LHCN-M2 (cell line): ENCODE measurements at regions not wholly inside any gene's neighbourhood (a gene's known extent, or its start where the extent isn't known, plus 50 kb on each side); places are given as distances from the start of the nearest gene placed in this dataset.

Experiments used
- DNase-seq: peaks from one replicate; pipeline ENCODE4 v3.0.0-alpha.2; 2012; ENCODE audit warnings: low read depth

DNA sequence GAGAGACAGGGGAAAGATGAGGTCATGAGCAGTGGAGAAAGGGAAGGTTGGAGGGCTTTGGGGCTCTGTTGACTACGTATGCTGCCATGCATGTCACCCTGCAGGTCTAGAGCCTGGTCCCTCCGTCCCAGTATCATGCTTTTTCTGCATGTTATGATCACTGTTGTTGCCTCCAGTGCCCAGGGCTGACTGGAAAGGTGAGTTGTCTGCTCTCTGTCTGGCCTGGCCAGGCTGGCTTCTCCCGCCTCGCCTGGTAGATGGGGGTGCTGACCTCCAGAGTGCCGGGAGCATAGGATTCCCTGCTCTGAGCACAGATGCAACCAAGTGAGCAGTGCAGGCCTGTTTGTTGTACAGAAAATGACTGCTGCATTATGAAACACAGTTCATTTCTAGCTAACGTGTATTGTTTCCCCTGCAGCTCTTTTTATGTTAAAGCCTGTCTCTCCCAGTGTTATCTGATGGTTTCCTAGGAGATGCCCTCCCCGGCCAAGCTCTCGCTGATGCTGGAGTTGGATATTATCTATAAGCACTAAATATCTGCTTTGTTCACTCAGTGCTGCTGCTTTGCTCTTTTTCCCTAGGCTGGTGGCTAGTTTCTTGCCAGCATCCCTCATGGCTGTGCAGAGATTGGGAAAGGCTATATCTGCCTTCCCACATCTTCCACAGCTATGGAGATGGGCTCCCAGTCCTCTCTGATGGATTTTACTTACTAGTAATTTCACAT lies 158.2 kb downstream of the TDRD15 start:
- no peak for DNase-seq

DNA sequence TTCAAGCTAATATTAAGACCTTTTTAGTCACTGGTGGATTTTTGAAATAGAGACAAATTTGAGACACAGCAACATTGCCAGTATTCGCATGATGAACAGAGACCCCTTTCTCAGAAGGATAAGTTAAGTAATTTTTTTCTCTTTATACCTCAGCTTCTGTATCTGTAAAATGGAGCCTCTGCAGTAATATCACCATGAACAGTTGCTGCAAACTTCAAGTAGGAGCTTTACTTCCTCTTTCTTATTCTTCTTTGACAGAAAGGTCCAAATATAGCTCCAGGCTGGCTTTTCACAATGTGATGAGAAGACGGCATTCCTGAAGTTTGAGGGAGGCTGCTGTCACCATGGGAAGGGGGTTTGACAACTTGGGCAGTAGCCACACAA lies 158.7 kb downstream of the TDRD15 start:
- DNase-seq = no peak

DNA sequence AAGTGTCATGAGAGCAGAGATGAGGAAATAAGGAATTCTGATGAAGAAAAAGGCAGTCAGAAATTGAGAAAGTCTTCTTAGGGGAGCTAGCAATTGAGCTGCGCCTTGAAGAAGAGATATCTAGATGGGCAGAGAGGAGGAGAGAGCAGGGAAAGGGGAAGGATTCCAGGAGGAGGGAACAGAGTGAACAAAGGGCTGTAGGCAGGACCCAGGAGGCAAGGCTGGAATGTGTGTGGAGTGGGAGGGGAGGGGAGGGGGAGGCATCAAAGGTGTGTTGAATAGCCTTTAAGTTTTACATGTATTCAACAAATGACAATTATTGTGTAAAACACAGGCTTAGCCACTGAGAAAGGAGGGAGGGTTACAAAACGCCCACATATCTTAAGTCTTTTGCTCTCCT lies 164.5 kb downstream of the TDRD15 start:
- DNase-seq = no peak

DNA sequence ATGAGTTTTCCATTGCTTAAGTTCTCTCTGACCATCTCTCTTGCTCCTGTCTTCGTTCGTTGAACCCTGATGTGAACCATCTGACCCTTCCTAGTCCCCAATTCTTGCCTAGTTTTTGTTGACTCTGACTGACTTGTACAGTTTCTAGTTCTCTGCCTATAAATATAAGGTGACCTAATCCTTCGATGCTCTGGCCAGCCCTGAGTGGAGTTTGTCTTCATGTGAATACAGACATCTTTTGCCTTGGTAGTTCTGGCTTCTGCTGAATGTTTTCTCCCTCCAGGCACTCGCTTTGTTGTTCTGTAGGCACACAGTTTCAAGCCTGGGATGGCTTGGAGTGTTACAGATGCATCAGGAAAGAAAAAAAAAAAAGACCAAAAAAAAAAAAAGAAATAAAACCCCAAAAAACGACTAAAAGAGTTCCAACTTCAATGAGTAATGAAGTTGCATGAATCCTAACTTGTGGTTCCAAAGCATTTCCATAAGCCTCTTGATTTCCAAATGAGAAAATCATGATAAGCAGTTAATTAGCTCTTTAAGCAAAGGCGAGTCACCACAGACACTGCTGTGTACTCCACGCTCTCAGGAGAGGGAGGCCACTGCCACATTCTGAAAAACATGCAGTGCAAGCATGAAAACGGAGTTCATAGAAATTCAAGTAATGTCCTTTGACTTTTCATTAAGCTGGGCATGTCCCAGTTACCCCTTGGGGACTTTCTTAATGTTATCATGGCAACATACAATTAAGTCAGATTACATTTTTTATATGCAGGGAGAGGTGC lies 165.2 kb downstream of the TDRD15 start:
- DNase-seq = no peak

DNA sequence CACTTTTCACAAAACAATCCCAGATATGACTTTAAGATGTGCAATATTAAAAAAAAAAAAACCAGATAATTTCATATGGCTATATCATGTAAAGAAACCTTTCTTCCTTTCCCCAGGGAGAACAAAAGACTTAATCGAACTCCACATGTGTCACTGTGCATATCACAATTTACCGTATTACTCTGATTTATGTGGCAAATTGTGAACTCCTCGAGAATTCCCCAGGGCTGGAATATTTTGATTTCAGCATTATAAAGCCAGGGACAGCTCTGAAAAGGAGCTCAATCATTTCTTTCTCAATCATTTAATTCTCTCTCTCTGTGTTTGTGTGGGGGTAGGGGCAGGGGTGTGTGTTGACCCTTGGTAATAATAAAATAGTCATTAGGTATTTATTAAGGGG lies 165.8 kb downstream of the TDRD15 start:
- DNase-seq = no peak

DNA sequence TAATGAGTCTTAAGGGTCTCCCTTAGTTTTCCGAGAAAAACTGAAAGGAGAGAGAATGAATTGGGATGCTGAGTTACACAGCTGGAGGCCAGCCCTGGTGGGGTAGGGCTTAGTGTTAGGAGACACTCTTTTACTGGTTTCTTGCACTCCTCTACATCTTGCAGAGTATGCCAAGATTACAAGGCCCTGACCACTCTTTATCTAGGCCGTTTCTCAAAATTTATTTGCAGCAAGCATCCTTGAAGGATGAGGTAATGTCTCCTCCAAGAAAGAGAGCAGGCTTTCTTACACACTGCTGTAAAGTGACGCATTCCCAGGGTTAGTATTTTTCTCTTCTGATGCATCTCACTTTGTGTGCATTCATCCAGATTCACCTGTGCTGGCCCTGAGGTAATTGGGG lies 166.2 kb downstream of the TDRD15 start:
- no peak for DNase-seq

DNA sequence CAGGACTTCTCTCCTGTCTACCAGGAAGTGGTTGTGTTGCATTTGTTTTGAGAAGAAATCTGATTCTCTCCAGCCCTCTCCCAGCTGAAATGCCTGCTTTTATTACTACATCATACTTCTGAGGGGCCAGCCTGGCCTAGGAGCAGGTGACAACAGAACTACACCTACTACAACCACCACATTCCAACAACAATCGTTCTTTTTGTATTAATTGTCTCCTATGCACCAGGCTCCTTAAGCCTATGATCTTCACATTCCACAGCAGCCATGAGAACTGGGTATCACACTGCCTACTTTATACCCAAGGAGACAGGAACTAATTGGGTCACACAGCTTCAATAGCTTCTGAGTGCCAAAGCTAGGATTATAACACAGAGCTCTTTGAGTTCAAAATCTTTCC lies 167.7 kb downstream of the TDRD15 start:
- no peak for DNase-seq

DNA sequence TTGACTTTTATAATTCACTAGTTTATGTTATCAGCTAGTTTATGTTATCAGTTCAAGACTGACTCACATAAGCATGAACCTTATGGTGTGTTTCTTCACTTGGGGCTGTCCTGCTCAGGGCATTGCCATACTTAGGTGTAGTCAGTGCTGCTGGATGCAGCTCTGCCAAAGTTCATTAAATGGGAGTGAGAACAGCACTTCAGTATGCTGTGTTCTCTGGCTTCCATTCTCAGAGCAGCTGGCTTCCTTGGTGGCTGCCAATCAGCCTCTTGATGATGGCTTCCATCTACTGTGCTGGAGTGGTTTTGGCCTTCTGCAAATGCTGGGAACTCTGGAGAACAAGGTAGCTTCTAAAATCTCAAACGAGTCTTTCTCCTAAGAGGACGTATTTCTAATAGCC lies 170.7 kb downstream of the TDRD15 start:
- DNase-seq = no peak

DNA sequence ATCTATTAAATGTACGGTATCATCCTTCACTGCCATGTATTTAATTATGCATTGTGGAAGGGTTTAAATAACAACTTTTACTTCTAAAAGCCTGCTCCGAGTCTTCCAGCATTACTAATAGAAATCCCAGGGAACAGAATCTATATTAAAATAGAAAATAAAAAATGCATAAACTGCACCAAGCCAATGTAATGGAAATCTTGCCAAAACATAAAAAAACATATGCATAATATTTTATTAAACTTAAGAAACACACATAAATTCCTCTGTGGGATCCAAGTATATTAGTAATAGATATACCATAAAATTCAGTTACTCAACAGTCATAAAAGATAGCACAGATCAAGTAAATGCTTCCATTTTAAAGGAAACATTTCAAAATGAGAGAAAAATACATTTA lies 175.6 kb downstream of the TDRD15 start:
- DNase-seq = no peak

DNA sequence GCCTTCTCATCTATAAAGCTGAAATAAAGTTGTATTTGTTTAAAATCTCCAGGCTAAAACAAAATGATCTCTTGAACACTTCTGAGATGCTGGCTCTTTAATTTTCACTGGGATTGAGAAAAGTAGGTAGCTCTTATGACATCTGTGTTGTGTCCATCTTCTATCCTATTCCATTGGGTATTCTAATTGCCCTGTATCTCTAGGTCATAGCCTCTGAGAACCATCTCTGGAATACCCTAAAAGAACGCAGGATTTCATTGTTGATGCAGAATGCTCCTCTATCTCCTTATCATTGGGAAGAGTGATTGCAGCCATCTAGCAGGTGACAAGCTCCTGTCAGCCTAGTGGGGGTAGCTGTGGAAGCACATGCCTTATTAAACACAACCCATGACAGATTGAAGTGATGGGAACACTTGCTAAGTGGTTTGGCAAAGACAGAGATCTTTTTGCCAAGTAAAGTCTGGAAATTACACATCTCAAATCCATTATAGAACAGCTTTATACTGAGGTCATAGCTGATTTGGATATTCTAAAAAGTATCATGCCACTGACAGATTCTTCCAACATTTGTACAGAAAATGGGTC lies 178.2 kb downstream of the TDRD15 start:
- no peak for DNase-seq

DNA sequence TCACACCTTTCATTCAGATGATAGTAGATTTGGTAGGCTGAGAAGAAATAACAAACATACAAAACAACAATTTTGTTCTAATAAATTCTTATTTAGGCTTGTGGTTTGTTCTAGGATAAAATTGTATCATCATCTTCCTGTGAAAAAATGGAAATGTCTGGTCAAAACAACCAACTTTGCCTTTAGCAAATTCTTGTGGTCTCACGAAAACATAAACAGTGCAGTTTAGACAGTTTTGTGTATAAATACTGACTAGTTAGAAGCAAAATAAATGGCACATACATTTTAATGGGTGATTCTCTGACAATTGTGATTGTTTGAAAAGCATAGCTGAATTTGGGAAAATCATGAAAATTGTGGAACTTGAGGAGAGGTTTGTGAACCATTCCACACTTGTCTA lies 180.1 kb downstream of the TDRD15 start:
- no peak for DNase-seq

DNA sequence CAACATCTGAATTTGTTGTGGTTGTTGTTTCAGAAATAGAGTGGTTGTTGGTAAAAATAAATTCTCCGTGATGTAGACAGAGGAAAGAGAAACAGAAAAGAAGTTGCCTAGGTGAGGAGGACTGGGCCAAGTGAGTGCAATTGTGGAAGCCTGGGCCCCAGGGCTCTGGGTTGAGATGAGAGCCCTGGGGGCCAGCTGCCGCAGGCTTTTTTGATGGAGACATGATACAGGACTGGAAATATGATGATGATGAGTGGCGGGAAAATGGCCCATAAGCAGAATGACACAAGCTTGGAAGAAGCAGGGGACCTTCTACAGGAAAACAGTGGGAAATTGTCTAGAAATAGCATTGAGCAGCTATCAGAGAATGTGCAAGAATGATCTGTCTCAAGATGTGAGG lies 181.8 kb downstream of the TDRD15 start:
- DNase-seq = no peak

DNA sequence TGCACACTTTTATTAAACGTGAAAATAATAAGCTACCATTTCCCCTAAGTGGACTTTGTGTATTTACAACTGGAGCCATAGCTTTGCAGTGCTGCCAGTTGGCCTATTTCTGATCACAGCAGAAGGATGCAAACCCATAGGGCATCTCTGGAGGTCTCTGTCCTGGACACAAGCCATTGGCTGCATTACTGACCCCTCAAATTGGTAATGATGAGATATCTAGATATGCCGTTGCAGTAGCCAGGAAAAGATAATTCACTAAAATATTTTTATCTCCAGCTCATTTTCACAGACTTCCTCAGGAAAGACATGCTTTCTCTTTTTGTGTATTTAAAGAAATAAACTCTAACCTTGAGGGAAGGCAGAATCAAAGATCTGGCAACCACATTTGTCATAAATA lies 182.5 kb downstream of the TDRD15 start:
- no peak for DNase-seq

DNA sequence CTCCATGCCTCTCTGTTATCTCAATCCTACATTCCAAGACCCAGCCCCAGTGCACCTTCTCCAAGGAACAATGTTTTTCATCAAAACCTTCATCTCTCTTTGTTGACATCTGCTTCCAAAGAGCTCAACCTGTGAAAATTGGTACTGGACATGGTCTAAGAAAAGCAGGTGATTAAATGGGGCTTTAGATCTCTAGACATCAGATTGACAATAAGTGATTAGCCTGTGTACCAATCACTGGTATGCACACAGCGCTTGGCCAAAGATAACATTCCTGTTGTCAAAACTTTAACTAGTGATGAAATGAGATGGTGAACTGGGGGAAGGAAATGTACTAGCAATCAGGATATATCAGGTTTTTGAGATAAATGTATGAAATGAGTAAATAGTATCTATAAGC lies 183.3 kb downstream of the TDRD15 start:
- no peak for DNase-seq

DNA sequence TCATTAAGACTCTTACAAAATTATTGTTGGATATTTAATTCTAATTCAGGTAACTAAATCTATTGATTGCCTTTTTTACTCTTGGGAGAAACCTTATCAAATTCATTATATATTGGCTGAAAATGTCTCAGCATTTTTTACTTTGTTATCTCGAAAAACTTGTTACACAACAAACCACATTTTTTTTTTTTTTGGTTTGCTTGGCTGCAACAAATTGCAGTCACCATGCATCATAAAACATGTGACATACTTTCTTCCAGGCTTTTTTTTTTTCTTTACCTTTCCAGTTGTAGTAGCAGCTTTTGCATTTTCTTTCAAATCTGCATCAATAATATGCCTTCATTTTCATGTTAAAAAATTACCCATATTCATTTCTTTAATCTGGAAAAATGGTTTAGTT lies 186.7 kb downstream of the TDRD15 start:
- DNase-seq = no peak

DNA sequence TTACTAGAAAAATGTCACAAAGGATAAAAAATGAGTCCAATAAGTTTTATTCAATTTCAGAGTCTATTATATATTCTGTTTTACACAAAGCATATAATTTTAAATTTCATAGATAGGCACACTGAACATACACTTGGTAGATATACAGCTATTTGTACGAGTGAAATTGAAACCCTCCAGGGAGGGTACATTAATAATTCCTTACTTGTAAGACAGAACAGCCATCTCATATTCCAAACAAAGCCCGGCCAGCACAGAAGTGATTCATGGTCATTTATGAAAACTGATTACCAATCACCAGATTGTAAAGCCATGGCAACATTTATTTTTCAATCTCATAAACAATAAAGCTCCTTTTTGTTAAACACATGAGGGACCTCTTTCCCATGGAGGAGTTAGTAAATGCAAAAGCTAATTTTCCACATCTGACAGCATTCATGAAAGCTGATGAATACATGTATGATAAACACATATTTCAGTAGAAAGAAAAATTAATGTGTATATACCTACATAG lies 190.6 kb downstream of the TDRD15 start:
- no peak for DNase-seq

DNA sequence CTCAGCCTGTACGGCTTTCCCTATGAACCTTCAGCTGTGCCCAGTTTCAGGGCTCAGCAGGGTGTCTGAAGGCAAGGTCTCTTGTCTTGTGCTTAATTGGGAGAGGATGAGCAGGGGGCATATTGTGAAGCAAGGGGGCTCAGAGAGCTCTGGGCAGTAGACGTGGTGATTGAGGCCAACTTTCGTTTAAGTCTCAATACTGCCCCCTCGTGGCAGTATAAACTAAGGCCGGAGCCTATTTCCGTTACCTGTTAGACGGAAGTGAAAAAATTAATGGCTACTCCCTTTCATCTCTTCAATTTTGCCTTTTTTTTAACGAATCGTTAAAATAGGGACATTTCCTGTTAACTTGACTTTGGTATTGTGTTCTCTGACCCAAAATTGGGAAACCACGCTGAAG lies 193.4 kb downstream of the TDRD15 start:
- DNase-seq = no peak

DNA sequence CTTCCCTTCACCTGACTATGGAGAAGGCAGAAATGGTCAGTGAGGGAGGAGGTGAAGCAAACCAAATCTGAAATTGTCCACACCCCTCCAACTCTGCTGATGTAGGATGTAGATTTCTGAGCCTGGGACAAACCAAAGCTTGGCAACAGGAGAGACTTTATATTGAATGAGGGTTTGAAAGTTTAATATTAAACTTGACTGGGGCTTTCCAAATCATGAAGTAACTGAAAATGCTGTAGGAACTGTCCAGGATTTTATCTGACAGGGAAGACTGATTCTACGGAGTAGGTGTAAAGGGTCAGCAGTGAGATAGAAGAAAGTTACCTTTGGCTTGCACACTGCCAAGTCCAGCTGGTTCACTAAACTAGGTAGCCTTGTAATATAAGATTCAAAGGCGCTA lies 194.5 kb downstream of the TDRD15 start:
- DNase-seq = no peak

DNA sequence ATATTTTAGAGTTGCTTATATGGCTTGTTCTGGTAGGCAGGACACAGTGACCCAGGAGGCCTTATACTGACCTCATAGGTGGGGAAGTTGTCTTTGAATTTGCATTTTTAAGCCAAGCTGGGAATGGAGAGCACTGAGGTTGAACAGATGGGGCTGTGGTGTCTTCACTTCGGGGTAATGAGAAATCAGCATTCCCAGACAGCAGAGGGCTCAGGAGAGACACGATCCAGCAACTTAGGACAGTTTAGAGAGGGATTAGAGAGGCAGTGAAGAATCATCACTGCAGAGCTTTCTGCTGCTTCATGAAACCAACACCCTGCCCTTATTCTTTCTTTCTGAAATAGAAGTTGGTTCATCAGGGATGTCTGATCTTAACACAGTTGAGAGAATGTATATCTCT lies 202.4 kb downstream of the TDRD15 start:
- DNase-seq = no peak

DNA sequence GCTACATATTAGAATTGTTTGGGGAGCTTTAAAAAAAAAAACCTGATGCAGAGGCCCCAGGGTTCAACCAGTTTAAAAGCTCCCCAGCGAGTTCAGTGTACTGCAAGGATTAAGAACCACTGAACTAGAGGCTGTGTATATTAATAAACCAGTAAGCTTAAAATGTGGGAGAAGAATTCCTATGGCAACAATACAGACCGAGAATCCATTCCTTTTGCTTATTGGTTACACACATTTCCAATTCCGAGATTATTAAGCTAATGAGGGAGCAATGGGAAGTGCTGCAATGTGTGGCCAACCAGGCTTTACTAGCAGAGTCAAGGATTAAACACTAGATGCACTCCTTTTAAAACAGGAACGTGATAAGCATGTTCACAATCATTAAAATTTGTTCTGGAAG lies 204.4 kb downstream of the TDRD15 start:
- DNase-seq = no peak

DNA sequence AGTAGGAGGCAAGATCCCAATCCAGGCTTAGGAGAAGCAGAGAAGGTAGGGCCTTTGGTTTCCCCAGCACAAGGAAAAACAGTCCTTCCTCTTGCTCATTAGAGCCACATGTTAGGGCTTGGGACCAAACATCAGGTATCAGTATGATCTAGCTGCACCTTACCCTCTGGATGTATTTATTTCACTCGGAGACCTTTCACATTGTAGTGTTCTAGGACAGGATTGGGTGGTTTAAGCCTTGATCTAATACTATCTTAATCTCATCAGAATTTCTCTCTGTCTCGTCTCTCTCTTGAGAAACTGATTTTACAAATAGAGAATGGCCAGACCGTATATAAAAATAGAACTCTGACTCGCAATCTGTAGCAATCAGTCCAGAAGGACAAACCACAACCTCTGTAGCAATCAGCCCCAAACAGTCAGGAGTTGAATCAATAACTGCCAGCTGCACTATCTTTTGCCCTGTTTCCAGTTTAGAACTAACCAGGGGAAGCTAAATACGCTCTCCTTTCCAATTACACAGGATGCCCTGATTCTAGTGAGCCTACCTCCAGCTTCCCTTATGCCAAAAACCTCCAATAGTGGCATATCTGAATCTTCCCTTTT lies 207.1 kb downstream of the TDRD15 start:
- no peak for DNase-seq

DNA sequence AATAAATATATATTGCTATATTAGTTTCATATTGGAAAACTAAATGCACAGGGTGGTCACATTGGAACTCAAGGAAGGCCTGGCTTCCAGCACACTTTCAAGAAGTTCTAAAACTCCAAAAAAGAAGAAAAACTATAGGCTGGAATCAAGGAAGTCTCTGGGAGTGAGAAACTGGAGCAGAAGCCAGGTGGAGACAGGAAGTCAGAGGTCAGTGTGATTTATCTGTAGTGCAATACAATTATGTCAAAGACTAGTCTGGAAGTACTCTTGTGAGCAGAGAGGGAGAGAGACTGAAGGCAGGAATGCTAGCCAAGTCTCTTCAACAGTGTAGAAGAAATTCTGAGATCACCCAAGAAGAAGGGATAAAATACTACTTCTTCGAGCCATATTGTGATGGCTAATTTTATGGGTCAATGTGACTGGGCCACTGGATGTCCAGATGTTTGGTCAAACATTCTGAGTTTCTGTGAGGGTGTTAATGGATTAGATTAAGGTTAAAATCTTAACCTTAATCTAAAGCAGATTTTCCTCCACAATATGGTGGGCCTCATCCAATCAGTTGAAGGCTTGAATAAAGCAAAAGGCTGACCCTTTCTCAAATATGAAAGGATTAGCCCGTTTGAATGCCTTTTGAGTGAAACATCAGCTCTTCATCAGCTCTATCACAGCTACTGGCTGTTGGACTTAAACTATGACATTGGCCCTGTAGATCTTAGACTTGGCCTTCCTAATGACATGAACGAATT lies 208.0 kb downstream of the TDRD15 start:
- no peak for DNase-seq
